Endothelial cell (in vitro differentiated cells): ENCODE measurements at regions not wholly inside any gene's neighbourhood (a gene's known extent, or its start where the extent isn't known, plus 50 kb on each side); places are given as distances from the start of the nearest gene placed in this dataset.

Experiments used
- DNase-seq: peaks from one replicate; pipeline ENCODE4 v3.0.0; 2021; ENCODE audit warnings: low spot score
- H3K27ac Mint-ChIP-seq: one replicate; pipeline ENCODE4 v1.8.0; 2021; ENCODE audit warnings: mixed read lengths, inconsistent platforms; ENCODE audit not compliant: unreplicated experiment
- H3K27me3 Mint-ChIP-seq: one replicate; pipeline ENCODE4 v1.8.0; 2021; ENCODE audit warnings: mild to moderate bottlenecking, moderate library complexity, mixed read lengths, inconsistent platforms; ENCODE audit not compliant: unreplicated experiment
- H3K36me3 Mint-ChIP-seq: one replicate; pipeline ENCODE4 v1.8.0; 2021; ENCODE audit warnings: mild to moderate bottlenecking, low read depth, mixed read lengths, inconsistent platforms; ENCODE audit not compliant: unreplicated experiment
- H3K4me1 Mint-ChIP-seq: one replicate; pipeline ENCODE4 v1.8.0; 2021; ENCODE audit warnings: mild to moderate bottlenecking, mixed read lengths, inconsistent platforms; ENCODE audit not compliant: unreplicated experiment
- H3K4me3 Mint-ChIP-seq: one replicate; pipeline ENCODE4 v1.8.0; 2021; ENCODE audit warnings: mild to moderate bottlenecking, mixed read lengths, inconsistent platforms; ENCODE audit not compliant: unreplicated experiment
- H3K9me3 Mint-ChIP-seq: one replicate; pipeline ENCODE4 v1.8.0; 2021; ENCODE audit warnings: mixed read lengths, inconsistent platforms; ENCODE audit not compliant: unreplicated experiment
- TF ChIP-seq, protein P1 (sequence below): fragments of 200-600 bp; sonication (generic); IDR thresholded peaks from one replicate; pipeline ENCODE4 v1.5.0; 2021; ENCODE audit warnings: antibody characterized with exemption; ENCODE audit not compliant: unreplicated experiment

- no peaks in the 10 kb centered on the region for H3K36me3 Mint-ChIP-seq
- peaks cover 5% of the 10 kb centered on the region for H3K4me1 Mint-ChIP-seq
- no peak overlapping the region for H3K27ac Mint-ChIP-seq
- TF ChIP-seq, protein P1, sequence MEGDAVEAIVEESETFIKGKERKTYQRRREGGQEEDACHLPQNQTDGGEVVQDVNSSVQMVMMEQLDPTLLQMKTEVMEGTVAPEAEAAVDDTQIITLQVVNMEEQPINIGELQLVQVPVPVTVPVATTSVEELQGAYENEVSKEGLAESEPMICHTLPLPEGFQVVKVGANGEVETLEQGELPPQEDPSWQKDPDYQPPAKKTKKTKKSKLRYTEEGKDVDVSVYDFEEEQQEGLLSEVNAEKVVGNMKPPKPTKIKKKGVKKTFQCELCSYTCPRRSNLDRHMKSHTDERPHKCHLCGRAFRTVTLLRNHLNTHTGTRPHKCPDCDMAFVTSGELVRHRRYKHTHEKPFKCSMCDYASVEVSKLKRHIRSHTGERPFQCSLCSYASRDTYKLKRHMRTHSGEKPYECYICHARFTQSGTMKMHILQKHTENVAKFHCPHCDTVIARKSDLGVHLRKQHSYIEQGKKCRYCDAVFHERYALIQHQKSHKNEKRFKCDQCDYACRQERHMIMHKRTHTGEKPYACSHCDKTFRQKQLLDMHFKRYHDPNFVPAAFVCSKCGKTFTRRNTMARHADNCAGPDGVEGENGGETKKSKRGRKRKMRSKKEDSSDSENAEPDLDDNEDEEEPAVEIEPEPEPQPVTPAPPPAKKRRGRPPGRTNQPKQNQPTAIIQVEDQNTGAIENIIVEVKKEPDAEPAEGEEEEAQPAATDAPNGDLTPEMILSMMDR = no peak
- no peaks in the 10 kb centered on the region for H3K9me3 Mint-ChIP-seq
- no peak overlapping the region for H3K4me3 Mint-ChIP-seq
- no peak for DNase-seq
- H3K27me3 Mint-ChIP-seq = peaks cover 2% of the 10 kb centered on the region
Measured at GRCh38 chr11:131036514-131036913, 120.2 kb upstream of the SNX19 start.

- peaks cover 5% of the 10 kb centered on the region for H3K4me1 Mint-ChIP-seq
- no peak overlapping the region for H3K27ac Mint-ChIP-seq
- DNase-seq = no peak
- TF ChIP-seq, protein P1 = no peak
- no peaks in the 10 kb centered on the region for H3K9me3 Mint-ChIP-seq
- H3K27me3 Mint-ChIP-seq = peaks cover 2% of the 10 kb centered on the region
- H3K36me3 Mint-ChIP-seq = no peaks in the 10 kb centered on the region
- no peak overlapping the region for H3K4me3 Mint-ChIP-seq
Measured at GRCh38 chr11:131037873-131038272, 121.6 kb upstream of the SNX19 start.

GRCh38 chr11:131038597-131038996 lies 122.3 kb upstream of the SNX19 start:
- TF ChIP-seq, protein P1 = peak; percentile 36
- Mint-ChIP-seq H3K9me3 (no peaks in the 10 kb centered on the region), H3K4me1 (no peaks in the 10 kb centered on the region), H3K27ac (no peak overlapping the region), H3K36me3 (no peaks in the 10 kb centered on the region), H3K27me3 (peaks cover 2% of the 10 kb centered on the region), H3K4me3 (no peak overlapping the region)
- DNase-seq = peak; percentile 34

DNA sequence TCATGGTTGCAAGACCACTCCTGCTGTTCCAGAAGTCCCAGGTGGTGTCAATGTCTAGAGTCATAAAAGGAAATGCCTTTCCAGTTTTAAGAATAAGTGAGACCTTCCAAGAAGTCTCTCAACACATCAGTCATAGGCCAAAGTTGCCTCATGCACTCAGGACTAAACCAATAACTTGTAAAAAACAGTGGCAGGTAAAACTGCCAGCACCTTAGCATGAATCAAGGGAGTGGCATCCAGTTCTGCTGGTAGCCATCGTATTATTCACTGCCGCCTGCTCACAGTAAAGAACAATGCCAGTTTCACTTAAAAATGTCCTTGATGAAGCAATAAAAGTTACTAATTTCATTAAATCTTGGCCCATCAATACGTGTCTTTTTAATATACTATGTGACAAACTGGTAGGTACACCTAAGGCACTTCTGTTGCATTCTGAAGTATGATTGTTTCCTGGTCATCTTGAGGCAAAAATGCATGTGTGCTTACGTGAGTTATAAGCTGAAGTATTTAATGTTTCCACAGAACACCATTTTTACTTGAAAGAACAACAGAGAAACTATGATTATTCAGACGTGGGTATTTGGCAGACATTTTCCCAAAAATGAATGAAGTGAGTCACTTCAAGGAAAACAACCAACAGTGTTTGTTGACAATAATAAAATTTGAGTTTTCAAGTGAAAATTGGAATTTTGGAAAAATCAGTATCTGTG lies 125.2 kb upstream of the SNX19 start:
- Mint-ChIP-seq H3K9me3 (no peaks in the 10 kb centered on the region), H3K27me3 (no peaks in the 10 kb centered on the region), H3K27ac (no peak overlapping the region), H3K36me3 (no peaks in the 10 kb centered on the region), H3K4me3 (no peak overlapping the region), H3K4me1 (no peaks in the 10 kb centered on the region)
- TF ChIP-seq, protein P1 = no peak
- no peak for DNase-seq

DNA sequence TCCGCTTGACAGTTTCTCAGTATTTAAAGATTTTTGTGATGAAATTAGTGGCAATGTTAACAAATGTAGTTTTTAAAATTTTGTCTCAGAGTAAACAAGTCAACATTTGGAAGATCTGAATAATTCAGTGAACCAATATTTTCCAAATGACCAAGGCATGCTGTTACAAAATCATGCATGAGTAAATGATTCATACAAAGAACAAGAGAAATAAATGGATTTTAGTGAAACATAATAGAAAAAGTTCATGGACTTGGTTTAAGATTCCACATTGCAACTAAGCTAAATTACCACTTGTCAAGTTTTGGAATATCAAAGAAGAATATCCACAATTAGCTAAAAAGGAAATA lies 125.7 kb upstream of the SNX19 start:
- Mint-ChIP-seq H3K4me3 (no peak overlapping the region), H3K27ac (no peak overlapping the region), H3K36me3 (no peaks in the 10 kb centered on the region), H3K27me3 (no peaks in the 10 kb centered on the region), H3K4me1 (no peaks in the 10 kb centered on the region), H3K9me3 (no peaks in the 10 kb centered on the region)
- TF ChIP-seq, protein P1 = no peak
- DNase-seq = no peak
